ENCODE measurements at regions not wholly inside any gene's neighbourhood (a gene's known extent, or its start where the extent isn't known, plus 50 kb on each side); places are given as distances from the start of the nearest gene placed in this dataset.

GRCh38 chr20:3354247-3354646, 53.2 kb downstream of the DNAAF9 start:
- DNase-seq (ENCODE audit: low read depth): no peak

- DNase-seq (ENCODE audit: low read depth): no peak
Observed at GRCh38 chr20:3353646-3354045, 53.8 kb downstream of the DNAAF9 start.

- DNase-seq (ENCODE audit: low read depth): no peak
Observed at GRCh38 chr20:3352202-3352601, 55.3 kb downstream of the DNAAF9 start.

GRCh38 chr20:3350422-3350821, 57.0 kb downstream of the DNAAF9 start:
- no peak for DNase-seq (ENCODE audit: low read depth)

GRCh38 chr20:3349786-3350185, 57.7 kb downstream of the DNAAF9 start:
- DNase-seq (ENCODE audit: low read depth): no peak

GRCh38 chr20:3342766-3343165, 64.7 kb downstream of the DNAAF9 start:
- DNase-seq (ENCODE audit: low read depth): no peak

GRCh38 chr20:3340443-3340842, 67.0 kb downstream of the DNAAF9 start:
- DNase-seq (ENCODE audit: low read depth): no peak

GRCh38 chr20:3339571-3339970, 67.9 kb downstream of the DNAAF9 start:
- no peak for DNase-seq (ENCODE audit: low read depth)

- no peak for DNase-seq (ENCODE audit: low read depth)
Observed at GRCh38 chr20:3339076-3339475, 68.4 kb downstream of the DNAAF9 start.

- DNase-seq (ENCODE audit: low read depth): peak; percentile 40
Observed at GRCh38 chr20:3334156-3334943, 73.1 kb downstream of the DNAAF9 start.

GRCh38 chr20:3330046-3330741, 77.3 kb downstream of the DNAAF9 start:
- peak; percentile 15 for DNase-seq (ENCODE audit: low read depth)

- no peak for DNase-seq (ENCODE audit: low read depth)
Observed at GRCh38 chr20:3328501-3328900, 79.0 kb downstream of the DNAAF9 start.

GRCh38 chr20:3326779-3327521, 80.5 kb downstream of the DNAAF9 start:
- DNase-seq (ENCODE audit: low read depth): no peak

GRCh38 chr20:3325864-3326263, 81.6 kb downstream of the DNAAF9 start:
- DNase-seq (ENCODE audit: low read depth): no peak

GRCh38 chr20:3323398-3323797, 84.1 kb downstream of the DNAAF9 start:
- peak; percentile 47 for DNase-seq (ENCODE audit: low read depth)

GRCh38 chr20:3318226-3318884, 79.4 kb upstream of the SLC4A11 start:
- DNase-seq (ENCODE audit: low read depth): peak; percentile 12

- no peak for DNase-seq (ENCODE audit: low read depth)
Observed at GRCh38 chr20:3316136-3316535, 77.1 kb upstream of the SLC4A11 start.

GRCh38 chr20:3315136-3315535, 76.1 kb upstream of the SLC4A11 start:
- DNase-seq (ENCODE audit: low read depth): no peak

GRCh38 chr20:3314391-3314790, 75.4 kb upstream of the SLC4A11 start:
- DNase-seq (ENCODE audit: low read depth): no peak

GRCh38 chr20:3313683-3314065, 74.7 kb upstream of the SLC4A11 start:
- DNase-seq (ENCODE audit: low read depth): no peak

GRCh38 chr20:3312940-3313682, 74.1 kb upstream of the SLC4A11 start:
- peak; percentile 68 for DNase-seq (ENCODE audit: low read depth)

Data from RPMI7951 (cell line).